Naive thymus-derived CD8-positive, alpha-beta T cell (primary cell): ENCODE measurements at regions not wholly inside any gene's neighbourhood (a gene's known extent, or its start where the extent isn't known, plus 50 kb on each side); places are given as distances from the start of the nearest gene placed in this dataset.

Source experiments
- ATAC-seq, 2 donors: fragments of 150-1000 bp; cut with Tn5 transposase in 1 of 2; sonication (Bioruptor Pico), chemical (Tn5 transposase) in 1 of 2; 1 replicate in 1 of 2; 2 replicates in 1 of 2; pipeline ENCODE4 v1.10.0; 2021; ENCODE audit warnings: mild to moderate bottlenecking in 2 of 2, moderate library complexity in 2 of 2
- POLR2A ChIA-PET: fragments of 350-600 bp; sonication (Branson Sonifier 250); formaldehyde crosslinking; loops from one replicate; lab custom pipeline; 2021; ENCODE audit warnings: antibody characterized with exemption; lab: Charles Lee
- DNase-seq, 10 donors: peaks; one replicate each; pipeline versions ENCODE4 v3.0.0 to v3.0.0-alpha.2; 2020 to 2022
- H3K27ac Mint-ChIP-seq, 10 donors: one replicate each; pipeline ENCODE4 v1.8.0; 2020 to 2022; ENCODE audit warnings: mild to moderate bottlenecking in 10 of 10, mixed read lengths in 10 of 10, moderate library complexity in 4 of 10, inconsistent platforms in 1 of 10
- H3K27me3 Mint-ChIP-seq, 5 donors: one replicate each; pipeline ENCODE4 v1.8.0; 2021 to 2022; ENCODE audit warnings: mixed read lengths in 5 of 5
- H3K36me3 Mint-ChIP-seq, 3 donors: one replicate each; pipeline ENCODE4 v1.8.0; 2020 to 2022; ENCODE audit warnings: mixed read lengths in 3 of 3, mild to moderate bottlenecking in 2 of 3, inconsistent platforms in 1 of 3
- H3K4me1 Mint-ChIP-seq, 4 donors: one replicate each; pipeline ENCODE4 v1.8.0; 2021 to 2022; ENCODE audit warnings: mixed read lengths in 4 of 4
- H3K4me3 Mint-ChIP-seq, 10 donors: one replicate each; pipeline ENCODE4 v1.8.0; 2020 to 2022; ENCODE audit warnings: mild to moderate bottlenecking in 10 of 10, mixed read lengths in 10 of 10, moderate library complexity in 6 of 10, inconsistent platforms in 1 of 10
- H3K9me3 Mint-ChIP-seq, 9 donors: one replicate each; pipeline ENCODE4 v1.8.0; 2020 to 2022; ENCODE audit warnings: mixed read lengths in 9 of 9, mild to moderate bottlenecking in 3 of 9, inconsistent platforms in 1 of 9, moderate library complexity in 1 of 9

- no peak overlapping the region for H3K27ac Mint-ChIP-seq
These were observed 74.0 kb upstream of the MAP3K4 start for GRCh38 chr6:160917572-160917971.

GRCh38 chr6:160919723-160920440 lies 71.7 kb upstream of the MAP3K4 start:
- no peak overlapping the region for H3K27ac Mint-ChIP-seq
- no peak for ATAC-seq
- peaks cover 4 to 40% (median 15%) of the 10 kb centered on the region in 5 donors for H3K27me3 Mint-ChIP-seq
- POLR2A ChIA-PET: no interaction called here
- H3K4me1 Mint-ChIP-seq: no peaks in the 10 kb centered on the region
- DNase-seq: no peak
- H3K4me3 Mint-ChIP-seq: no peak overlapping the region
- peaks cover 0 to 2% (median 0%) of the 10 kb centered on the region in 9 donors for H3K9me3 Mint-ChIP-seq
- H3K36me3 Mint-ChIP-seq: no peaks in the 10 kb centered on the region

More at GRCh38 chr6:160917572-160917971, 74.0 kb upstream of the MAP3K4 start:
- ATAC-seq (no peak), DNase-seq (no peak)
- POLR2A ChIA-PET: no interaction called here
- peaks cover 0 to 11% (median 0%) of the 10 kb centered on the region in 9 donors for H3K9me3 Mint-ChIP-seq
- H3K36me3 Mint-ChIP-seq: peaks cover 0 to 5% (median 0%) of the 10 kb centered on the region in 3 donors
- no peaks in the 10 kb centered on the region for H3K4me1 Mint-ChIP-seq
- H3K27me3 Mint-ChIP-seq: peaks cover 4 to 40% (median 11%) of the 10 kb centered on the region in 5 donors
- no peak overlapping the region for H3K4me3 Mint-ChIP-seq

- Mint-ChIP-seq H3K4me1 (no peaks in the 10 kb centered on the region), H3K27me3 (peaks cover 9 to 48% (median 25%) of the 10 kb centered on the region in 5 donors), H3K4me3 (no peak overlapping the region), H3K27ac (no peak overlapping the region), H3K36me3 (no peaks in the 10 kb centered on the region), H3K9me3 (no peaks in the 10 kb centered on the region)
- DNase-seq: no peak
- no peak for ATAC-seq
- POLR2A ChIA-PET: no interaction called here
These were observed 70.5 kb upstream of the MAP3K4 start for GRCh38 chr6:160921095-160921494.

- no peak overlapping the region for H3K27ac Mint-ChIP-seq
- ATAC-seq (no peak), DNase-seq (no peak)
- POLR2A ChIA-PET: no interaction called here
- no peaks in the 10 kb centered on the region for H3K9me3 Mint-ChIP-seq
- H3K4me3 Mint-ChIP-seq: no peak overlapping the region
- H3K36me3 Mint-ChIP-seq: no peaks in the 10 kb centered on the region
- peaks cover 0 to 3% (median under 1%) of the 10 kb centered on the region in 4 donors for H3K4me1 Mint-ChIP-seq
- H3K27me3 Mint-ChIP-seq: peaks cover 29 to 58% (median 39%) of the 10 kb centered on the region in 5 donors
These were observed 65.0 kb upstream of the MAP3K4 start for GRCh38 chr6:160926281-160927276.

GRCh38 chr6:160927416-160927815 lies 64.2 kb upstream of the MAP3K4 start:
- H3K27ac Mint-ChIP-seq: no peak overlapping the region
- peaks cover 0 to 5% (median 1%) of the 10 kb centered on the region in 4 donors for H3K4me1 Mint-ChIP-seq
- H3K9me3 Mint-ChIP-seq: no peaks in the 10 kb centered on the region
- DNase-seq (no peak), ATAC-seq (no peak)
- H3K4me3 Mint-ChIP-seq: no peak overlapping the region
- peaks cover 32 to 49% (median 35%) of the 10 kb centered on the region in 5 donors for H3K27me3 Mint-ChIP-seq
- H3K36me3 Mint-ChIP-seq: no peaks in the 10 kb centered on the region
- POLR2A ChIA-PET: no interaction called here

- Mint-ChIP-seq H3K27me3 (peaks cover 29 to 49% (median 35%) of the 10 kb centered on the region in 5 donors), H3K4me1 (peaks cover 0 to 5% (median 1%) of the 10 kb centered on the region in 4 donors), H3K9me3 (no peaks in the 10 kb centered on the region), H3K4me3 (no peak overlapping the region), H3K36me3 (no peaks in the 10 kb centered on the region), H3K27ac (no peak overlapping the region)
- DNase-seq (no peak), ATAC-seq (no peak)
- POLR2A ChIA-PET: no interaction called here
These were observed 62.2 kb upstream of the MAP3K4 start for GRCh38 chr6:160929361-160929760.

GRCh38 chr6:160929831-160930230 lies 61.7 kb upstream of the MAP3K4 start:
- H3K27me3 Mint-ChIP-seq: peaks cover 29 to 49% (median 35%) of the 10 kb centered on the region in 5 donors
- no peak for DNase-seq
- no peak overlapping the region for H3K4me3 Mint-ChIP-seq
- H3K36me3 Mint-ChIP-seq: no peaks in the 10 kb centered on the region
- H3K9me3 Mint-ChIP-seq: no peaks in the 10 kb centered on the region
- no peak for ATAC-seq
- H3K4me1 Mint-ChIP-seq: peaks cover 0 to 5% (median 1%) of the 10 kb centered on the region in 4 donors
- POLR2A ChIA-PET: no interaction called here
- H3K27ac Mint-ChIP-seq: no peak overlapping the region

- Mint-ChIP-seq H3K27ac (no peak overlapping the region), H3K36me3 (no peaks in the 10 kb centered on the region), H3K27me3 (peaks cover 21 to 45% (median 32%) of the 10 kb centered on the region in 5 donors), H3K4me3 (peak overlapping the region in 9 of 10 donors; percentile 13 to 68 (median 30)), H3K4me1 (peaks cover 0 to 5% (median 1%) of the 10 kb centered on the region in 4 donors), H3K9me3 (no peaks in the 10 kb centered on the region)
- peak; percentile 6 to 66 (median 45) for DNase-seq
- POLR2A ChIA-PET: no interaction called here
- peak; percentile 39 to 62 for ATAC-seq
These were observed 60.8 kb upstream of the MAP3K4 start for GRCh38 chr6:160930547-160931377.

- H3K27me3 Mint-ChIP-seq: peaks cover 18 to 36% (median 33%) of the 10 kb centered on the region in 5 donors
- peak overlapping the region in 5 of 10 donors; percentile 6 to 17 (median 15) for H3K4me3 Mint-ChIP-seq
- peaks cover 0 to 5% (median 1%) of the 10 kb centered on the region in 4 donors for H3K4me1 Mint-ChIP-seq
- H3K9me3 Mint-ChIP-seq: peaks cover 0 to 6% (median 0%) of the 10 kb centered on the region in 9 donors
- POLR2A ChIA-PET: no interaction called here
- no peak overlapping the region for H3K27ac Mint-ChIP-seq
- DNase-seq (peak in 1 of 10 donors; percentile 2), ATAC-seq (no peak)
- H3K36me3 Mint-ChIP-seq: no peaks in the 10 kb centered on the region
These were observed 59.9 kb upstream of the MAP3K4 start for GRCh38 chr6:160931378-160932310.

- Mint-ChIP-seq H3K4me3 (no peak overlapping the region), H3K4me1 (peaks cover 0 to 5% (median 1%) of the 10 kb centered on the region in 4 donors), H3K9me3 (peaks cover 0 to 6% (median 0%) of the 10 kb centered on the region in 9 donors), H3K36me3 (no peaks in the 10 kb centered on the region), H3K27ac (no peak overlapping the region), H3K27me3 (peaks cover 19 to 38% (median 32%) of the 10 kb centered on the region in 5 donors)
- DNase-seq: no peak
- POLR2A ChIA-PET: no interaction called here
- no peak for ATAC-seq
These were observed 58.3 kb upstream of the MAP3K4 start for GRCh38 chr6:160933256-160933655.

- DNase-seq: no peak
- Mint-ChIP-seq H3K36me3 (no peaks in the 10 kb centered on the region), H3K9me3 (peaks cover 0 to 6% (median 0%) of the 10 kb centered on the region in 9 donors), H3K4me3 (no peak overlapping the region), H3K27ac (no peak overlapping the region), H3K4me1 (peaks cover 0 to 5% (median 1%) of the 10 kb centered on the region in 4 donors), H3K27me3 (peaks cover 20 to 34% (median 30%) of the 10 kb centered on the region in 5 donors)
- POLR2A ChIA-PET: no interaction called here
- no peak for ATAC-seq
These were observed 57.4 kb upstream of the MAP3K4 start for GRCh38 chr6:160934157-160934556.
